Endothelial cell of umbilical vein (primary cell): ENCODE measurements at regions not wholly inside any gene's neighbourhood (a gene's known extent, or its start where the extent isn't known, plus 50 kb on each side); places are given as distances from the start of the nearest gene placed in this dataset.

ENCODE experiments used
- BruUV-seq: library from RNA; stranded (reverse); fragments of 400-500 nt; replicated peaks from 2 replicates; lab custom pipeline; 2021; lab: Mats Ljungman, UMichigan
- CTCF ChIA-PET: fragments of 300-600, 350-600 bp; sonication (Branson Sonifier 250); formaldehyde crosslinking; loops from one replicate; lab custom pipeline; 2021; ENCODE audit warnings: antibody characterized with exemption, inconsistent platforms; lab: Charles Lee
- POLR2A ChIA-PET: fragments of 300-600, 350-600 bp; sonication (Branson Sonifier 250); formaldehyde crosslinking; loops from one replicate; lab custom pipeline; 2021; ENCODE audit warnings: antibody characterized with exemption, inconsistent platforms; lab: Charles Lee
- DNase-seq: peaks from one replicate; pipeline ENCODE4 v3.0.0-alpha.2; 2011; ENCODE audit warnings: low read depth, low spot score
- FAIRE-seq: peaks from 2 replicates; lab custom pipeline; 2011; peaks lifted over from hg19 to GRCh38; lab: Jason Lieb, UNC
- H2AFZ ChIP-seq: 2 replicates; pipeline ENCODE4 v1.6.0; 2012; ENCODE audit warnings: low read depth, low read length, control low read depth, inconsistent platforms
- H3K27ac ChIP-seq: 2 replicates; pipeline ENCODE4 v1.5.1; 2011; ENCODE audit warnings: low read depth, mild to moderate bottlenecking, control low read depth, low read length, moderate library complexity; ENCODE audit not compliant: insufficient read depth
- H3K27me3 ChIP-seq, 2 experiments: 2 replicates each; pipeline versions ENCODE4 v1.6.0 to v1.6.1; 2011; ENCODE audit warnings: low read length in 2 of 2, mixed read lengths in 1 of 2; ENCODE audit not compliant: control insufficient read depth in 2 of 2, insufficient read depth in 2 of 2
- H3K36me3 ChIP-seq, 2 experiments: 2 replicates in 1 of 2; 3 replicates in 1 of 2; pipeline ENCODE4 v1.5.1; 2011; ENCODE audit warnings: low read length in 2 of 2, mild to moderate bottlenecking in 1 of 2, moderate library complexity in 1 of 2; ENCODE audit not compliant: control insufficient read depth in 2 of 2, insufficient read depth in 2 of 2; ENCODE audit errors: extremely low read depth in 1 of 2
- H3K4me1 ChIP-seq: 3 replicates; pipeline ENCODE4 v1.5.1; 2011; ENCODE audit warnings: mild to moderate bottlenecking, low read length; ENCODE audit not compliant: control insufficient read depth, insufficient read depth; ENCODE audit errors: extremely low read depth
- H3K4me2 ChIP-seq: 2 replicates; pipeline ENCODE4 v1.6.1; 2011; ENCODE audit warnings: low read length, control low read depth, mixed read lengths; ENCODE audit not compliant: insufficient read depth
- H3K4me3 ChIP-seq, 3 experiments: fragments of 200-600 bp in 1 of 3; sonication (generic), shearing (Covaris generic) in 1 of 3; replicated peaks in 1 of 3; 2 replicates each; pipeline ENCODE4 v1.5.1; 2011 to 2016; ENCODE audit warnings: control low read depth in 3 of 3, low read length in 3 of 3, mild to moderate bottlenecking in 2 of 3, inconsistent platforms in 1 of 3, low read depth in 1 of 3, moderate library complexity in 1 of 3; ENCODE audit not compliant: insufficient read depth in 1 of 3
- H3K79me2 ChIP-seq: 2 replicates; pipeline ENCODE4 v1.6.0; 2012; ENCODE audit warnings: low read length, inconsistent platforms; ENCODE audit not compliant: control insufficient read depth, insufficient read depth
- H3K9ac ChIP-seq: replicated peaks from 2 replicates; pipeline ENCODE3; 2011; ENCODE audit warnings: low read length, control low read depth; ENCODE audit not compliant: insufficient read depth; ENCODE audit errors: extremely low read depth
- H3K9me1 ChIP-seq: replicated peaks from 3 replicates; pipeline ENCODE4 v1.6.0; 2011; ENCODE audit warnings: mild to moderate bottlenecking, low read length; ENCODE audit not compliant: control insufficient read depth, insufficient read depth; ENCODE audit errors: extremely low read depth
- H3K9me3 ChIP-seq: replicated peaks from 2 replicates; pipeline ENCODE4 v1.5.1; 2012; ENCODE audit warnings: low read length, inconsistent platforms; ENCODE audit not compliant: control insufficient read depth, insufficient read depth
- H4K20me1 ChIP-seq: replicated peaks from 2 replicates; pipeline ENCODE3; 2011; ENCODE audit warnings: mild to moderate bottlenecking, low read length; ENCODE audit not compliant: control insufficient read depth, insufficient read depth; ENCODE audit errors: extremely low read depth
- EZH2 ChIP-seq: IDR thresholded peaks from 2 replicates; pipeline ENCODE4 v1.6.1; 2012; ENCODE audit warnings: borderline replicate concordance, low read depth, mild to moderate bottlenecking, moderate library complexity, low read length, inconsistent platforms; ENCODE audit not compliant: severe bottlenecking
- FOS ChIP-seq: IDR thresholded peaks from 2 replicates; pipeline ENCODE4 v1.6.1; 2011; ENCODE audit warnings: mild to moderate bottlenecking, low read length, moderate library complexity, borderline replicate concordance; ENCODE audit not compliant: insufficient read depth
- GATA2 ChIP-seq: IDR thresholded peaks from 2 replicates; pipeline ENCODE4 v1.7.0; 2011; ENCODE audit warnings: low read depth, mild to moderate bottlenecking, moderate library complexity, mixed read lengths, low read length; ENCODE audit not compliant: insufficient read length, insufficient read depth
- JUN ChIP-seq: IDR thresholded peaks from 2 replicates; pipeline ENCODE4 v1.6.1; 2011; ENCODE audit warnings: borderline replicate concordance, low read depth; ENCODE audit not compliant: insufficient read length, insufficient read depth
- MYC ChIP-seq: IDR thresholded peaks from one replicate; pipeline ENCODE4 v1.6.1; 2011; ENCODE audit warnings: mild to moderate bottlenecking, low read depth, low read length
- POLR2A ChIP-seq: IDR thresholded peaks from 2 replicates; pipeline ENCODE4 v1.6.1; 2012; ENCODE audit warnings: low read depth, mild to moderate bottlenecking, control low read depth, low read length
- POLR2AphosphoS5 ChIP-seq: IDR thresholded peaks from 2 replicates; pipeline ENCODE4 v1.6.1; 2012; ENCODE audit warnings: low read depth, mild to moderate bottlenecking, control low read depth, low read length, moderate library complexity; ENCODE audit not compliant: insufficient read depth
- dilution Hi-C: fragments of 300-500 bp; cut with MboI; formaldehyde crosslinking; loops from one replicate; pipeline ENCODE4 v1.15.0; 2019; ENCODE audit warnings: low sequenced_read_pairs; ENCODE audit not compliant: extremely low pct_ligation_motif_present
- intact Hi-C: fragments of 100-400 bp; cut with micrococcal nuclease; formaldehyde crosslinking; loops from one replicate; pipeline ENCODE4 v1.10.0; 2022
- TF ChIP-seq, protein P1 (sequence below), 2 donors: IDR thresholded peaks; 1 replicate in 1 of 2; 2 replicates in 1 of 2; pipeline ENCODE4 v1.5.1; 2011; ENCODE audit warnings: low read length in 2 of 2, mild to moderate bottlenecking in 2 of 2, moderate library complexity in 2 of 2, control low read depth in 1 of 2, inconsistent platforms in 1 of 2, low read depth in 1 of 2; ENCODE audit not compliant: insufficient read depth in 1 of 2; ENCODE audit errors: extremely low read depth in 1 of 2
- TF ChIP-seq, protein P2 (sequence below): IDR thresholded peaks from 2 replicates; pipeline ENCODE4 v1.6.1; 2011; ENCODE audit not compliant: insufficient read depth, insufficient read length

DNA sequence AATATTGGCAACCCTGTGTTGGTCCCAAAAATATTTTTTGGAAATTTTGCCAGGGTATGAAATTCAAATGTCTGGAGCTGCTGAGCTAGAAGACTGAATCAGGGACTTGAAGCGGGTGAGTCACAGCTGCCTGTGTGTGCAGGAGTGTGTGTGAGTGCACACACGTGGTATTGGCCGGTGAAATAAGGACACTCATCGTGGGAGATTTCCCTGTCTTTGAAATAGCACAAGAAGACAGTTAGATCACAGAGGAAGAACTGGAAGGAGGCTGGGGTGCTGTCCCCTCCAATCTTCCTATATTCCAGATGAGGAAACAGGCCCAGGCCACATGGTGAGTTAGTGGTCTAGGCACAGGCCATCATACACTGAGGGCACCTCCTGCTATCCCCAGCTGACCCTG, 123.8 kb upstream of the MLN start:
- dilution Hi-C loops: no loop called here
- POLR2A ChIA-PET: no interaction called here

More for the DNA sequence above, 123.8 kb upstream of the MLN start:
- no peak overlapping the region for H3K27ac ChIP-seq
- no peak for TF ChIP-seq FOS
- TF ChIP-seq JUN: no peak
- TF ChIP-seq, protein P1, sequence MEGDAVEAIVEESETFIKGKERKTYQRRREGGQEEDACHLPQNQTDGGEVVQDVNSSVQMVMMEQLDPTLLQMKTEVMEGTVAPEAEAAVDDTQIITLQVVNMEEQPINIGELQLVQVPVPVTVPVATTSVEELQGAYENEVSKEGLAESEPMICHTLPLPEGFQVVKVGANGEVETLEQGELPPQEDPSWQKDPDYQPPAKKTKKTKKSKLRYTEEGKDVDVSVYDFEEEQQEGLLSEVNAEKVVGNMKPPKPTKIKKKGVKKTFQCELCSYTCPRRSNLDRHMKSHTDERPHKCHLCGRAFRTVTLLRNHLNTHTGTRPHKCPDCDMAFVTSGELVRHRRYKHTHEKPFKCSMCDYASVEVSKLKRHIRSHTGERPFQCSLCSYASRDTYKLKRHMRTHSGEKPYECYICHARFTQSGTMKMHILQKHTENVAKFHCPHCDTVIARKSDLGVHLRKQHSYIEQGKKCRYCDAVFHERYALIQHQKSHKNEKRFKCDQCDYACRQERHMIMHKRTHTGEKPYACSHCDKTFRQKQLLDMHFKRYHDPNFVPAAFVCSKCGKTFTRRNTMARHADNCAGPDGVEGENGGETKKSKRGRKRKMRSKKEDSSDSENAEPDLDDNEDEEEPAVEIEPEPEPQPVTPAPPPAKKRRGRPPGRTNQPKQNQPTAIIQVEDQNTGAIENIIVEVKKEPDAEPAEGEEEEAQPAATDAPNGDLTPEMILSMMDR (IDR thresholded peaks at IDR 0.05; ENCODE audit: extremely low read depth in 1 of 2, insufficient read depth in 1 of 2, low read depth in 1 of 2, low read length in 2 of 2): no peak
- no peak for TF ChIP-seq MYC
- no peak for TF ChIP-seq POLR2AphosphoS5
- no peak for TF ChIP-seq EZH2
- no peak for TF ChIP-seq POLR2A
- TF ChIP-seq GATA2: no peak
- TF ChIP-seq, protein P2, sequence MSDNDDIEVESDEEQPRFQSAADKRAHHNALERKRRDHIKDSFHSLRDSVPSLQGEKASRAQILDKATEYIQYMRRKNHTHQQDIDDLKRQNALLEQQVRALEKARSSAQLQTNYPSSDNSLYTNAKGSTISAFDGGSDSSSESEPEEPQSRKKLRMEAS: no peak
- no peaks in the 10 kb centered on the region for H3K9me1 ChIP-seq
- no peak overlapping the region for H3K4me2 ChIP-seq
- no peaks in the 10 kb centered on the region for H3K79me2 ChIP-seq
- H3K4me1 ChIP-seq: no peaks in the 10 kb centered on the region
- CTCF ChIA-PET: no interaction called here
- DNase-seq (no peak), FAIRE-seq (no peak)
- no TSS peak for BruUV-seq
- H3K4me3 ChIP-seq: no peak overlapping the region
- H3K27me3 ChIP-seq: peaks cover 0 to 1% of the 10 kb centered on the region in 2 experiments
- intact Hi-C loops: no loop called here
- no peaks in the 10 kb centered on the region for H3K36me3 ChIP-seq
- H2AFZ ChIP-seq: no peak overlapping the region
- no peak overlapping the region for H3K9ac ChIP-seq
- no peaks in the 10 kb centered on the region for H4K20me1 ChIP-seq
- no peaks in the 10 kb centered on the region for H3K9me3 ChIP-seq
